H1 (cell line): ENCODE measurements at regions not wholly inside any gene's neighbourhood (a gene's known extent, or its start where the extent isn't known, plus 50 kb on each side); places are given as distances from the start of the nearest gene placed in this dataset.

ENCODE experiments used
- CTCF ChIA-PET: fragments of 300-600 bp; sonication (Branson Sonifier 250); formaldehyde crosslinking; loops from one replicate; lab custom pipeline; 2021; ENCODE audit not compliant: partially characterized antibody; lab: Charles Lee
- POLR2A ChIA-PET: fragments of 300-600 bp; sonication (Branson Sonifier 250); formaldehyde crosslinking; loops from one replicate; lab custom pipeline; 2021; ENCODE audit warnings: inconsistent platforms; ENCODE audit not compliant: partially characterized antibody; lab: Charles Lee
- DNase-seq, 2 experiments: peaks; one replicate each; pipeline versions ENCODE4 v3.0.0 to v3.0.0-alpha.2; 2010 to 2022; ENCODE audit warnings: low spot score in 2 of 2, low read depth in 1 of 2, mixed read lengths in 1 of 2
- FAIRE-seq: peaks from 2 replicates; lab custom pipeline; 2011; peaks lifted over from hg19 to GRCh38; lab: Jason Lieb, UNC
- H2AFZ ChIP-seq: 2 replicates; pipeline ENCODE4 v1.8.1; 2012; ENCODE audit warnings: low read length, inconsistent platforms
- H2AK5ac ChIP-seq: 2 replicates; pipeline ENCODE4 v1.6.1; 2013; ENCODE audit warnings: low read depth, low read length
- H2BK120ac ChIP-seq: replicated peaks from 2 replicates; pipeline ENCODE3; 2013; ENCODE audit warnings: low read depth, low read length, inconsistent platforms
- H2BK12ac ChIP-seq: 2 replicates; pipeline ENCODE4 v1.6.1; 2013; ENCODE audit warnings: low read depth, low read length
- H2BK15ac ChIP-seq: 2 replicates; pipeline ENCODE4 v1.6.1; 2013; ENCODE audit warnings: low read length
- H2BK20ac ChIP-seq: 2 replicates; pipeline ENCODE4 v1.6.1; 2013; ENCODE audit warnings: low read length
- H2BK5ac ChIP-seq: 2 replicates; pipeline ENCODE4 v1.6.1; 2013; ENCODE audit warnings: low read depth, low read length
- H3K14ac ChIP-seq: 2 replicates; pipeline ENCODE4 v1.6.1; 2013; ENCODE audit warnings: inconsistent platforms; ENCODE audit not compliant: insufficient read length
- H3K18ac ChIP-seq: 2 replicates; pipeline ENCODE4 v1.6.1; 2013; ENCODE audit warnings: low read length; ENCODE audit errors: extremely low read depth
- H3K23ac ChIP-seq: 2 replicates; pipeline ENCODE4 v1.6.1; 2013; ENCODE audit warnings: inconsistent platforms; ENCODE audit not compliant: insufficient read length
- H3K23me2 ChIP-seq: 2 replicates; pipeline ENCODE4 v1.6.1; 2013; ENCODE audit warnings: low read depth, low read length
- H3K27ac ChIP-seq: 2 replicates; pipeline ENCODE4 v1.6.1; 2011; ENCODE audit warnings: low read depth, low read length, inconsistent platforms
- H3K27me3 ChIP-seq, 4 experiments: replicated peaks in 1 of 4; 1 replicate in 1 of 4; 2 replicates in 3 of 4; pipeline versions ENCODE4 v1.6.1 to v1.8.1; 2011 to 2013; ENCODE audit warnings: low read length in 3 of 4, mild to moderate bottlenecking in 3 of 4, inconsistent platforms in 2 of 4, mixed read lengths in 2 of 4, moderate library complexity in 1 of 4; ENCODE audit not compliant: control insufficient read depth in 3 of 4, insufficient read depth in 3 of 4; ENCODE audit errors: extremely low read depth in 1 of 4
- H3K36me3 ChIP-seq, 4 experiments: 2 replicates each; pipeline versions ENCODE4 v1.6.1 to v1.8.1; 2011 to 2013; ENCODE audit warnings: mild to moderate bottlenecking in 4 of 4, low read length in 3 of 4, moderate library complexity in 2 of 4, control low read depth in 1 of 4, inconsistent platforms in 1 of 4; ENCODE audit not compliant: insufficient read depth in 4 of 4, control insufficient read depth in 2 of 4
- H3K4ac ChIP-seq: replicated peaks from 2 replicates; pipeline ENCODE3; 2013; ENCODE audit warnings: low read length, low read depth, mixed read lengths, inconsistent platforms; ENCODE audit not compliant: insufficient read length
- H3K4me1 ChIP-seq, 4 experiments: replicated peaks in 1 of 4; 1 replicate in 1 of 4; 2 replicates in 3 of 4; pipeline versions ENCODE4 v1.6.1 to v1.8.1; 2011 to 2013; ENCODE audit warnings: low read length in 3 of 4, inconsistent platforms in 2 of 4, mixed read lengths in 1 of 4; ENCODE audit not compliant: insufficient read depth in 4 of 4, control insufficient read depth in 3 of 4
- H3K4me2 ChIP-seq, 2 experiments: 2 replicates each; pipeline versions ENCODE4 v1.6.1 to v1.8.1; 2011 to 2013; ENCODE audit warnings: low read depth in 2 of 2, low read length in 2 of 2, control low read depth in 1 of 2, inconsistent platforms in 1 of 2, mild to moderate bottlenecking in 1 of 2; ENCODE audit not compliant: insufficient read depth in 1 of 2
- H3K4me3 ChIP-seq, 4 experiments: fragments of 200-600, 300-600 bp in 1 of 4; sonication (generic), shearing (Covaris generic), sonication (Bioruptor Twin) in 1 of 4; 2 replicates each; pipeline versions ENCODE4 v1.5.1 to v1.8.1; 2011 to 2016; ENCODE audit warnings: low read length in 4 of 4, low read depth in 3 of 4, control low read depth in 2 of 4, inconsistent platforms in 2 of 4, mild to moderate bottlenecking in 2 of 4, mixed read lengths in 1 of 4, moderate library complexity in 1 of 4; ENCODE audit not compliant: insufficient read depth in 2 of 4; ENCODE audit errors: extremely low read depth in 1 of 4
- H3K56ac ChIP-seq: replicated peaks from 2 replicates; pipeline ENCODE3; 2013; ENCODE audit warnings: low read depth, mild to moderate bottlenecking, mixed read lengths, low read length, inconsistent platforms; ENCODE audit not compliant: insufficient read length
- H3K79me1 ChIP-seq: 2 replicates; pipeline ENCODE4 v1.6.1; 2013; ENCODE audit warnings: low read depth, low read length, control low read depth
- H3K79me2 ChIP-seq, 2 experiments: 2 replicates each; pipeline versions ENCODE4 v1.6.1 to v1.8.1; 2012 to 2013; ENCODE audit warnings: low read length in 2 of 2, mild to moderate bottlenecking in 2 of 2, inconsistent platforms in 1 of 2; ENCODE audit not compliant: insufficient read depth in 2 of 2, control insufficient read depth in 1 of 2
- H3K9ac ChIP-seq, 4 experiments: replicated peaks in 1 of 4; 1 replicate in 1 of 4; 2 replicates in 3 of 4; pipeline versions ENCODE4 v1.6.1 to v1.8.1; 2011 to 2013; ENCODE audit warnings: low read depth in 3 of 4, low read length in 3 of 4, control low read depth in 2 of 4, mild to moderate bottlenecking in 2 of 4, moderate library complexity in 2 of 4, inconsistent platforms in 1 of 4; ENCODE audit errors: extremely low read depth in 1 of 4
- H3K9me3 ChIP-seq, 2 experiments: 2 replicates each; pipeline versions ENCODE4 v1.6.1 to v1.8.1; 2012 to 2013; ENCODE audit warnings: mild to moderate bottlenecking in 2 of 2, moderate library complexity in 2 of 2, control low read depth in 1 of 2, inconsistent platforms in 1 of 2, low read depth in 1 of 2, low read length in 1 of 2, mixed read lengths in 1 of 2; ENCODE audit not compliant: insufficient read depth in 2 of 2
- H4K20me1 ChIP-seq, 2 experiments: replicated peaks in 1 of 2; 2 replicates each; pipeline versions ENCODE3 to v1.8.1; 2011 to 2013; ENCODE audit warnings: inconsistent platforms in 2 of 2, low read length in 2 of 2, mild to moderate bottlenecking in 1 of 2; ENCODE audit not compliant: insufficient read depth in 2 of 2, control insufficient read depth in 1 of 2
- H4K5ac ChIP-seq: 2 replicates; pipeline ENCODE4 v1.6.1; 2013; ENCODE audit warnings: low read length, low read depth, mixed read lengths, inconsistent platforms; ENCODE audit not compliant: insufficient read length
- H4K8ac ChIP-seq: 2 replicates; pipeline ENCODE4 v1.8.0; 2013; ENCODE audit warnings: mild to moderate bottlenecking, moderate library complexity, low read length, inconsistent platforms; ENCODE audit not compliant: insufficient read depth; ENCODE audit errors: extremely low read depth
- H4K91ac ChIP-seq: replicated peaks from 2 replicates; pipeline ENCODE3; 2013; ENCODE audit warnings: low read length, mixed read lengths, inconsistent platforms; ENCODE audit not compliant: insufficient read length
- CHD7 ChIP-seq: fragments of 300-600 bp; sonication (generic); IDR thresholded peaks from 2 replicates; pipeline ENCODE4 v1.7.1; 2012; ENCODE audit warnings: low read length, moderate library complexity, mild to moderate bottlenecking, inconsistent platforms; ENCODE audit not compliant: insufficient replicate concordance
- WGBS, 2 experiments: shearing (Covaris generic) in 1 of 2; methylation state at CpG; one replicate each; pipeline versions ENCODE4 v1.1.6 to v1.1.7; 2013 to 2015; ENCODE audit warnings: low lambda C conversion rate in 2 of 2, mixed read lengths in 2 of 2, inconsistent platforms in 1 of 2, low coverage in 1 of 2, missing lambda C conversion rate in 1 of 2; ENCODE audit not compliant: insufficient replicate concordance in 2 of 2, insufficient coverage in 1 of 2, insufficient read length in 1 of 2; ENCODE audit errors: extremely low coverage in 1 of 2, missing lambda C conversion rate in 1 of 2; 5-methylcytosine and 5-hydroxymethylcytosine counted together

DNA sequence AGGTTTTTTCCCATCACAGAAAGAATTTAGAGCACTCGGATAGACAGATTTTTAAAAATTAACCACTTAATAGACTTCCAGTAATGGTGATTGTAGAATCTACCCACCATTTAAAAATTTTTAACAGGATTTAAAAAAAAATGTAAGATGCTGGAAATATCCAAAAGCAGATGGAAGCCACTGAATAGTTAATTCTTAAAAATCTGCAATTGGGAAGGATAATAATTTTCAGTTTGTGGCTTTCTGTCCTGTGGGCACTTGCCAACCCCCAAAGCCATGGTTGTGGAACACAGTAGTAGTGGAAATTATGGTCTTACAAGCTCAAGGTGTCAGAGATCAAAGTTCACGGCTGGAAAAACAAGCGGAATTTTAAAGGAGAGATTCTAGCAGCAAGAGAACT, 101.0 kb upstream of the SP4 start:
- Histone ChIP-seq H3K9me3 (no peaks in the 10 kb centered on the region), H3K4ac (no peak overlapping the region), H3K27me3 (no peaks in the 10 kb centered on the region), H4K91ac (no peak overlapping the region), H3K36me3 (no peaks in the 10 kb centered on the region), H3K18ac (no peak overlapping the region), H2AK5ac (no peak overlapping the region), H3K23me2 (no peaks in the 10 kb centered on the region), H2BK15ac (no peak overlapping the region), H3K4me1 (no peaks in the 10 kb centered on the region), H3K56ac (no peak overlapping the region), H3K4me2 (no peak overlapping the region), H3K79me2 (no peaks in the 10 kb centered on the region), H2AFZ (no peak overlapping the region), H3K23ac (no peak overlapping the region), H3K4me3 (no peak overlapping the region), H3K79me1 (no peaks in the 10 kb centered on the region), H4K8ac (no peak overlapping the region), H4K20me1 (no peaks in the 10 kb centered on the region), H3K14ac (no peak overlapping the region), H2BK120ac (no peak overlapping the region), H3K27ac (no peak overlapping the region), H2BK5ac (no peak overlapping the region), H2BK20ac (no peak overlapping the region), H4K5ac (no peak overlapping the region), H2BK12ac (no peak overlapping the region), H3K9ac (no peak overlapping the region)
- ChIA-PET POLR2A (no interaction called here), CTCF (no interaction called here)
- FAIRE-seq = no peak
- no peak for DNase-seq
- 87% methylated on average over 3 of the region's 3 CpGs; no CpG with 5 or more reads in 1 of the 2 experiments for WGBS, 2 experiments
- no peak for TF ChIP-seq CHD7
